ENCODE measurements at regions not wholly inside any gene's neighbourhood (a gene's known extent, or its start where the extent isn't known, plus 50 kb on each side); places are given as distances from the start of the nearest gene placed in this dataset.

DNA sequence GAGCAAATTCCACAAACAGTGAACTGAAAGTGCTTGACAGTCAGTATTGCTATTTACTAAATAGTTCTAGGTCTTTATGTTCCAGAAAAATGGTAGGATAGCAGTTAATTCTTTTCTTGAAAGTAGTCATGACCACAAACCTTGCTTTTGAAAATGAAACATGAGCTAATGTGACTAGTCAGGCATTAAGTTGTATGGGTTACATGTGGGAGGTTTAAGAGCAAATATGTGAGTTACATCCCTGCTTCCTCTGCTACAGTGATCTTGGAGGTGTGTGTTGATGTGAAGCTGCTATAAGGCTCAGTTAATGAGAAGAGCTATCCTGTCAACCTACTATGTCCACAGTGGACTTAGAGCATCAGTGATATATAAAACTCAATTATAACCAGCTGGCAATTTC lies 741.6 kb downstream of the FSCB start:
- Mint-ChIP-seq H3K4me3 (no peak overlapping the region), H3K4me1 (no peaks in the 10 kb centered on the region), H3K27me3 (ENCODE audit: insufficient read depth, low read depth, poor library complexity) (no peaks in the 10 kb centered on the region), H3K27ac (no peak overlapping the region), H3K9me3 (no peaks in the 10 kb centered on the region), H3K36me3 (ENCODE audit: low read depth) (no peaks in the 10 kb centered on the region)
- H2AFZ ChIP-seq: no peak overlapping the region
- ATAC-seq (no peak), DNase-seq (ENCODE audit: low spot score) (no peak)
- no peaks in the 10 kb centered on the region for H3F3A ChIP-seq (replicated peaks; ENCODE audit: low read depth)
- H4K20me1 ChIP-seq (replicated peaks; ENCODE audit: insufficient read depth): no peaks in the 10 kb centered on the region
- H3K4me2 ChIP-seq: no peak overlapping the region
- no peak overlapping the region for H3K27ac ChIP-seq (ENCODE audit: low read depth)
- no peaks in the 10 kb centered on the region for H3K9me2 ChIP-seq (ENCODE audit: insufficient read depth)
- TF ChIP-seq EZH2phosphoT487 (IDR thresholded peaks at IDR 0.05; ENCODE audit: unreplicated experiment): no peak
- TF ChIP-seq, protein P1, sequence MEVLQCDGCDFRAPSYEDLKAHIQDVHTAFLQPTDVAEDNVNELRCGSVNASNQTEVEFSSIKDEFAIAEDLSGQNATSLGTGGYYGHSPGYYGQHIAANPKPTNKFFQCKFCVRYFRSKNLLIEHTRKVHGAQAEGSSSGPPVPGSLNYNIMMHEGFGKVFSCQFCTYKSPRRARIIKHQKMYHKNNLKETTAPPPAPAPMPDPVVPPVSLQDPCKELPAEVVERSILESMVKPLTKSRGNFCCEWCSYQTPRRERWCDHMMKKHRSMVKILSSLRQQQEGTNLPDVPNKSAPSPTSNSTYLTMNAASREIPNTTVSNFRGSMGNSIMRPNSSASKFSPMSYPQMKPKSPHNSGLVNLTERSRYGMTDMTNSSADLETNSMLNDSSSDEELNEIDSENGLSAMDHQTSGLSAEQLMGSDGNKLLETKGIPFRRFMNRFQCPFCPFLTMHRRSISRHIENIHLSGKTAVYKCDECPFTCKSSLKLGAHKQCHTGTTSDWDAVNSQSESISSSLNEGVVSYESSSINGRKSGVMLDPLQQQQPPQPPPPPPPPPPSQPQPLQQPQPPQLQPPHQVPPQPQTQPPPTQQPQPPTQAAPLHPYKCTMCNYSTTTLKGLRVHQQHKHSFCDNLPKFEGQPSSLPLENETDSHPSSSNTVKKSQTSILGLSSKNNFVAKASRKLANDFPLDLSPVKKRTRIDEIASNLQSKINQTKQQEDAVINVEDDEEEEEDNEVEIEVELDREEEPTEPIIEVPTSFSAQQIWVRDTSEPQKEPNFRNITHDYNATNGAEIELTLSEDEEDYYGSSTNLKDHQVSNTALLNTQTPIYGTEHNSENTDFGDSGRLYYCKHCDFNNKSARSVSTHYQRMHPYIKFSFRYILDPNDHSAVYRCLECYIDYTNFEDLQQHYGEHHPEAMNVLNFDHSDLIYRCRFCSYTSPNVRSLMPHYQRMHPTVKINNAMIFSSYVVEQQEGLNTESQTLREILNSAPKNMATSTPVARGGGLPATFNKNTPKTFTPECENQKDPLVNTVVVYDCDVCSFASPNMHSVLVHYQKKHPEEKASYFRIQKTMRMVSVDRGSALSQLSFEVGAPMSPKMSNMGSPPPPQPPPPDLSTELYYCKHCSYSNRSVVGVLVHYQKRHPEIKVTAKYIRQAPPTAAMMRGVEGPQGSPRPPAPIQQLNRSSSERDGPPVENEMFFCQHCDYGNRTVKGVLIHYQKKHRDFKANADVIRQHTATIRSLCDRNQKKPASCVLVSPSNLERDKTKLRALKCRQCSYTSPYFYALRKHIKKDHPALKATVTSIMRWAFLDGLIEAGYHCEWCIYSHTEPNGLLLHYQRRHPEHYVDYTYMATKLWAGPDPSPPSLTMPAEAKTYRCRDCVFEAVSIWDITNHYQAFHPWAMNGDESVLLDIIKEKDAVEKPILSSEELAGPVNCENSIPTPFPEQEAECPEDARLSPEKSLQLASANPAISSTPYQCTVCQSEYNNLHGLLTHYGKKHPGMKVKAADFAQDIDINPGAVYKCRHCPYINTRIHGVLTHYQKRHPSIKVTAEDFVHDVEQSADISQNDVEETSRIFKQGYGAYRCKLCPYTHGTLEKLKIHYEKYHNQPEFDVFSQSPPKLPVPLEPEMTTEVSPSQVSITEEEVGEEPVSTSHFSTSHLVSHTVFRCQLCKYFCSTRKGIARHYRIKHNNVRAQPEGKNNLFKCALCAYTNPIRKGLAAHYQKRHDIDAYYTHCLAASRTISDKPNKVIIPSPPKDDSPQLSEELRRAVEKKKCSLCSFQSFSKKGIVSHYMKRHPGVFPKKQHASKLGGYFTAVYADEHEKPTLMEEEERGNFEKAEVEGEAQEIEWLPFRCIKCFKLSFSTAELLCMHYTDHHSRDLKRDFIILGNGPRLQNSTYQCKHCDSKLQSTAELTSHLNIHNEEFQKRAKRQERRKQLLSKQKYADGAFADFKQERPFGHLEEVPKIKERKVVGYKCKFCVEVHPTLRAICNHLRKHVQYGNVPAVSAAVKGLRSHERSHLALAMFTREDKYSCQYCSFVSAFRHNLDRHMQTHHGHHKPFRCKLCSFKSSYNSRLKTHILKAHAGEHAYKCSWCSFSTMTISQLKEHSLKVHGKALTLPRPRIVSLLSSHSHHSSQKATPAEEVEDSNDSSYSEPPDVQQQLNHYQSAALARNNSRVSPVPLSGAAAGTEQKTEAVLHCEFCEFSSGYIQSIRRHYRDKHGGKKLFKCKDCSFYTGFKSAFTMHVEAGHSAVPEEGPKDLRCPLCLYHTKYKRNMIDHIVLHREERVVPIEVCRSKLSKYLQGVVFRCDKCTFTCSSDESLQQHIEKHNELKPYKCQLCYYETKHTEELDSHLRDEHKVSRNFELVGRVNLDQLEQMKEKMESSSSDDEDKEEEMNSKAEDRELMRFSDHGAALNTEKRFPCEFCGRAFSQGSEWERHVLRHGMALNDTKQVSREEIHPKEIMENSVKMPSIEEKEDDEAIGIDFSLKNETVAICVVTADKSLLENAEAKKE (CRISPR knock-in tag; IDR thresholded peaks at IDR 0.05): no peak
- no peak for TF ChIP-seq ZNF331 (CRISPR knock-in tag; IDR thresholded peaks at IDR 0.05; ENCODE audit: low read depth)
- TF ChIP-seq, protein P2, sequence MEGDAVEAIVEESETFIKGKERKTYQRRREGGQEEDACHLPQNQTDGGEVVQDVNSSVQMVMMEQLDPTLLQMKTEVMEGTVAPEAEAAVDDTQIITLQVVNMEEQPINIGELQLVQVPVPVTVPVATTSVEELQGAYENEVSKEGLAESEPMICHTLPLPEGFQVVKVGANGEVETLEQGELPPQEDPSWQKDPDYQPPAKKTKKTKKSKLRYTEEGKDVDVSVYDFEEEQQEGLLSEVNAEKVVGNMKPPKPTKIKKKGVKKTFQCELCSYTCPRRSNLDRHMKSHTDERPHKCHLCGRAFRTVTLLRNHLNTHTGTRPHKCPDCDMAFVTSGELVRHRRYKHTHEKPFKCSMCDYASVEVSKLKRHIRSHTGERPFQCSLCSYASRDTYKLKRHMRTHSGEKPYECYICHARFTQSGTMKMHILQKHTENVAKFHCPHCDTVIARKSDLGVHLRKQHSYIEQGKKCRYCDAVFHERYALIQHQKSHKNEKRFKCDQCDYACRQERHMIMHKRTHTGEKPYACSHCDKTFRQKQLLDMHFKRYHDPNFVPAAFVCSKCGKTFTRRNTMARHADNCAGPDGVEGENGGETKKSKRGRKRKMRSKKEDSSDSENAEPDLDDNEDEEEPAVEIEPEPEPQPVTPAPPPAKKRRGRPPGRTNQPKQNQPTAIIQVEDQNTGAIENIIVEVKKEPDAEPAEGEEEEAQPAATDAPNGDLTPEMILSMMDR (conservative IDR thresholded peaks at IDR 0.05; ENCODE audit: low read depth in 2 of 2): no peak
- TF ChIP-seq EZH2 (IDR thresholded peaks at IDR 0.05; ENCODE audit: low read depth, unreplicated experiment): no peak
- no peak for TF ChIP-seq STAT1 (IDR thresholded peaks at IDR 0.05; ENCODE audit: unreplicated experiment)
- no peak for TF ChIP-seq POLR2AphosphoS5 (IDR thresholded peaks at IDR 0.05; ENCODE audit: low read depth)
- no peaks in the 10 kb centered on the region for H3K36me3 ChIP-seq (ENCODE audit: insufficient read depth)
- H3K79me2 ChIP-seq (replicated peaks; ENCODE audit: insufficient read depth): no peaks in the 10 kb centered on the region
- H3K4me3 ChIP-seq: no peak overlapping the region
- no peaks in the 10 kb centered on the region for H3K27me3 ChIP-seq (ENCODE audit: insufficient read depth)
- H3K4me1 ChIP-seq (ENCODE audit: insufficient read depth): no peaks in the 10 kb centered on the region

All from GM23338 (cell line).